ENCODE measurements at regions not wholly inside any gene's neighbourhood (a gene's known extent, or its start where the extent isn't known, plus 50 kb on each side); places are given as distances from the start of the nearest gene placed in this dataset.

DNA sequence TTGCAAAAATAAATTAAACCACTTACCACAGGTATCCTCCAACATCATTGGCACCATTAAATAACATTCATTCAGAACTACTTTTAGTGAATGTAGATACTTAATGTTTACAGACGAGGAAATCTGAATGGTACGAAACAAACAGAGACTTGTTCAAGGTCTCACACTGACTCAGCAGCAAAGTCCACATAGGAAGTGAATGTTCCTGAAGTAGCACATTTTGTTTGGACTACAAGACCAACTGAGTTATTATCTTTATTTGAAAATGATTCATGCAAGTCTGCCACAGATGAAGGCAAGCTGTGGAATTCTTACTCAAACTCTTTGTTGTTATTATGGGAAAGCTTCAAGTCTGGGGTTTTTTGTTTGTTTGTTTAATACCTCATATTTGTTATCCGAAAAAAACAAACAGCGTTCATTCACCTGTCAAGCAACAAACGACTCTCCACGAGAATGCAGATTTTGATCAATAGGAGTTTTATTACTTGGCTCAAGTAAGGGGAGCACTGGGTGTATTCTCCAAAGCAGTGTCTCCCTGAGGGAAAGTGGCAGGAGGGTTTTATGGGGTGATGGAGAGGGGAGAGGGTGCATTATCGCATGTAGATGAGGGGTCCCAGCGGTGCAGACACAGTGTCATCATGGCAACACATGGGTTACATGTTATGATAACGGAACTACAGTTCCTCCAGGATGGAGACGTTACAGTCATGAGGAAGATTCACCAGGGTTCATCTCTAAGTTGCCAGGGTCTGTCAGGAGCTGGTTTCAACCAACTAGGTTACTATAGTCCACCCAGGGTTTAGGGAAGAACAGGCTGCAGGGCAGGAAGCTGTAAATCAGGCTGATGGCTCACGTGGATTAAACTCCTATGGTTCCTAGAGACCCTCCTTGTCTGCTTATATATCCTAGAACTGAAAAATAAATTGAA, 147.7 kb upstream of the AKR1E2 start:
- no peak for TF ChIP-seq JUN (CRISPR knock-in tag; IDR thresholded peaks at IDR 0.05)
- TF ChIP-seq, protein P1, sequence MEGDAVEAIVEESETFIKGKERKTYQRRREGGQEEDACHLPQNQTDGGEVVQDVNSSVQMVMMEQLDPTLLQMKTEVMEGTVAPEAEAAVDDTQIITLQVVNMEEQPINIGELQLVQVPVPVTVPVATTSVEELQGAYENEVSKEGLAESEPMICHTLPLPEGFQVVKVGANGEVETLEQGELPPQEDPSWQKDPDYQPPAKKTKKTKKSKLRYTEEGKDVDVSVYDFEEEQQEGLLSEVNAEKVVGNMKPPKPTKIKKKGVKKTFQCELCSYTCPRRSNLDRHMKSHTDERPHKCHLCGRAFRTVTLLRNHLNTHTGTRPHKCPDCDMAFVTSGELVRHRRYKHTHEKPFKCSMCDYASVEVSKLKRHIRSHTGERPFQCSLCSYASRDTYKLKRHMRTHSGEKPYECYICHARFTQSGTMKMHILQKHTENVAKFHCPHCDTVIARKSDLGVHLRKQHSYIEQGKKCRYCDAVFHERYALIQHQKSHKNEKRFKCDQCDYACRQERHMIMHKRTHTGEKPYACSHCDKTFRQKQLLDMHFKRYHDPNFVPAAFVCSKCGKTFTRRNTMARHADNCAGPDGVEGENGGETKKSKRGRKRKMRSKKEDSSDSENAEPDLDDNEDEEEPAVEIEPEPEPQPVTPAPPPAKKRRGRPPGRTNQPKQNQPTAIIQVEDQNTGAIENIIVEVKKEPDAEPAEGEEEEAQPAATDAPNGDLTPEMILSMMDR (IDR thresholded peaks at IDR 0.05): no peak
